DND-41 (cell line): ENCODE measurements at regions not wholly inside any gene's neighbourhood (a gene's known extent, or its start where the extent isn't known, plus 50 kb on each side); places are given as distances from the start of the nearest gene placed in this dataset.

Source experiments
- ATAC-seq: fragments of 200-7000 bp; cut with Tn5 transposase; 3 replicates; pipeline ENCODE4 v1.9.1; 2021; ENCODE audit warnings: low read depth; ENCODE audit not compliant: insufficient read depth
- DNase-seq: peaks from one replicate; pipeline ENCODE4 v3.0.0-alpha.2; 2020
- H2AFZ ChIP-seq: 2 replicates; pipeline ENCODE4 v1.6.0; 2012; ENCODE audit warnings: low read depth, low read length
- H3K27ac ChIP-seq: 2 replicates; pipeline ENCODE4 v1.5.1; 2012; ENCODE audit warnings: low read length, inconsistent platforms
- H3K27me3 ChIP-seq: fragments of 200-600 bp; sonication (generic); 2 replicates; pipeline ENCODE4 v1.6.0; 2012; ENCODE audit warnings: low read length, mild to moderate bottlenecking, inconsistent platforms; ENCODE audit not compliant: insufficient read depth, poor library complexity
- H3K36me3 ChIP-seq: 2 replicates; pipeline ENCODE4 v1.5.1; 2012; ENCODE audit warnings: low read length, inconsistent platforms; ENCODE audit not compliant: insufficient read depth
- H3K4me1 ChIP-seq: 2 replicates; pipeline ENCODE4 v1.5.1; 2012; ENCODE audit warnings: mild to moderate bottlenecking, low read length; ENCODE audit not compliant: insufficient read depth
- H3K4me2 ChIP-seq: 2 replicates; pipeline ENCODE4 v1.6.0; 2012; ENCODE audit warnings: mild to moderate bottlenecking, moderate library complexity, low read length, inconsistent platforms; ENCODE audit not compliant: insufficient read depth
- H3K4me3 ChIP-seq, 2 experiments: fragments of 200-600 bp in 1 of 2; shearing (Covaris generic) in 1 of 2; 2 replicates each; pipeline ENCODE4 v1.5.1; 2012 to 2016; ENCODE audit warnings: inconsistent platforms in 2 of 2, low read length in 2 of 2, mild to moderate bottlenecking in 2 of 2, low read depth in 1 of 2, moderate library complexity in 1 of 2
- H3K79me2 ChIP-seq: 2 replicates; pipeline ENCODE4 v1.6.0; 2012; ENCODE audit warnings: low read length, inconsistent platforms; ENCODE audit not compliant: insufficient read depth
- H3K9ac ChIP-seq: 2 replicates; pipeline ENCODE4 v1.6.0; 2012; ENCODE audit warnings: low read depth, mild to moderate bottlenecking, inconsistent platforms, low read length, moderate library complexity
- H3K9me3 ChIP-seq: 2 replicates; pipeline ENCODE4 v1.5.1; 2012; ENCODE audit warnings: low read length, moderate library complexity, mild to moderate bottlenecking, inconsistent platforms; ENCODE audit not compliant: insufficient read depth, severe bottlenecking
- H4K20me1 ChIP-seq: 2 replicates; pipeline ENCODE4 v1.6.0; 2012; ENCODE audit warnings: low read length; ENCODE audit not compliant: insufficient read depth
- EZH2 ChIP-seq: IDR thresholded peaks from 3 replicates; pipeline ENCODE4 v1.6.1; 2012; ENCODE audit warnings: borderline replicate concordance, low read depth, mild to moderate bottlenecking, moderate library complexity, low read length, inconsistent platforms; ENCODE audit not compliant: severe bottlenecking
- TF ChIP-seq, protein P1 (sequence below): IDR thresholded peaks from 2 replicates; pipeline ENCODE4 v1.5.1; 2012; ENCODE audit warnings: borderline replicate concordance, low read length, moderate library complexity, mild to moderate bottlenecking; ENCODE audit not compliant: poor library complexity, severe bottlenecking; ENCODE audit errors: extremely low read depth

DNA sequence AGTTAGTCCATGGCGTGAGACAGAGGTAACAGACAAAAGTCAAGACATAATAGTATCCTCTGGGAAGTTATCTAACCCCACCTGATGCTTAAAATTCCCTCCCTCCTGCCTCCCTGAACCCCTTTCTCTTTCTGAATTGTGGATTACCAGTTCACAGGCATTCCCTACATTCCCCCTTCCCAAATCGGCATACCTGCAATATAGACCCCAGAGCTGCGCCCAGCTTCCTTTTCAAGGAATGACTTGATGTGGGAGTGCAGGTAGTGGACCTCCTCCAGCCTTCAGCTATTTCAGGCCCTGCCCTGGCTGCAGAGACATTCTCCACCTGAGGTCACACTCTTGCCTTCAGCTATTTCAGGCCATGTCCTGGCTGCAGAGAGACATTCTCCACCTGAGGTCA lies 111.1 kb upstream of the KLF7 start:
- no peaks in the 10 kb centered on the region for H3K36me3 ChIP-seq
- no peak overlapping the region for H3K4me3 ChIP-seq
- DNase-seq (no peak), ATAC-seq (no peak)
- H4K20me1 ChIP-seq, result no peaks in the 10 kb centered on the region
- no peaks in the 10 kb centered on the region for H3K27me3 ChIP-seq
- no peak overlapping the region for H3K27ac ChIP-seq
- H3K4me1 ChIP-seq, result no peaks in the 10 kb centered on the region
- H3K4me2 ChIP-seq, result no peak overlapping the region
- TF ChIP-seq, protein P1, sequence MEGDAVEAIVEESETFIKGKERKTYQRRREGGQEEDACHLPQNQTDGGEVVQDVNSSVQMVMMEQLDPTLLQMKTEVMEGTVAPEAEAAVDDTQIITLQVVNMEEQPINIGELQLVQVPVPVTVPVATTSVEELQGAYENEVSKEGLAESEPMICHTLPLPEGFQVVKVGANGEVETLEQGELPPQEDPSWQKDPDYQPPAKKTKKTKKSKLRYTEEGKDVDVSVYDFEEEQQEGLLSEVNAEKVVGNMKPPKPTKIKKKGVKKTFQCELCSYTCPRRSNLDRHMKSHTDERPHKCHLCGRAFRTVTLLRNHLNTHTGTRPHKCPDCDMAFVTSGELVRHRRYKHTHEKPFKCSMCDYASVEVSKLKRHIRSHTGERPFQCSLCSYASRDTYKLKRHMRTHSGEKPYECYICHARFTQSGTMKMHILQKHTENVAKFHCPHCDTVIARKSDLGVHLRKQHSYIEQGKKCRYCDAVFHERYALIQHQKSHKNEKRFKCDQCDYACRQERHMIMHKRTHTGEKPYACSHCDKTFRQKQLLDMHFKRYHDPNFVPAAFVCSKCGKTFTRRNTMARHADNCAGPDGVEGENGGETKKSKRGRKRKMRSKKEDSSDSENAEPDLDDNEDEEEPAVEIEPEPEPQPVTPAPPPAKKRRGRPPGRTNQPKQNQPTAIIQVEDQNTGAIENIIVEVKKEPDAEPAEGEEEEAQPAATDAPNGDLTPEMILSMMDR, result no peak
- TF ChIP-seq EZH2, result no peak
- H3K79me2 ChIP-seq, result no peaks in the 10 kb centered on the region
- no peaks in the 10 kb centered on the region for H3K9me3 ChIP-seq
- H3K9ac ChIP-seq, result no peak overlapping the region
- H2AFZ ChIP-seq, result no peak overlapping the region

DNA sequence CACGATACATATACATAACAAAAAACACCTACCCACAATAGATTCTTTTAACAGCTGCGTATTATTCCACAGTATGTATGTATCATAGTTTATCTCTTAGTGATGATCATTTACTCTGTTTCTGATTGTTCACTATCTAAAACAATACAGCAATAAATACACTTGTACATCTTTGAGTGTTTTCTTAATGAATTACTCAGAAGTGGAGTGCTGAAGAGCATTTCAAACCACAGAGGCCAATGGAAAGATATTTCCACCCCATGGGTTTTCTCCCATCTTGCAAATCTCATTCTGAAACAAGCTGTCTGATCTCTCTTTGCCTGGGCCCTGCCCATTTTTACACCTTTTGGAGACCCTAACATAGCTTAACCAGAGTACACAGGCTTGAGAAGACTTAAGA lies 113.8 kb upstream of the KLF7 start:
- H3K4me2 ChIP-seq, result no peak overlapping the region
- no peaks in the 10 kb centered on the region for H3K27me3 ChIP-seq
- TF ChIP-seq, protein P1, result no peak
- TF ChIP-seq EZH2, result no peak
- no peak overlapping the region for H3K27ac ChIP-seq
- H4K20me1 ChIP-seq, result no peaks in the 10 kb centered on the region
- no peak for DNase-seq
- H3K36me3 ChIP-seq, result no peaks in the 10 kb centered on the region
- H3K9ac ChIP-seq, result no peak overlapping the region
- no peaks in the 10 kb centered on the region for H3K4me1 ChIP-seq
- H2AFZ ChIP-seq, result no peak overlapping the region
- no peaks in the 10 kb centered on the region for H3K79me2 ChIP-seq
- ATAC-seq, result no peak
- H3K9me3 ChIP-seq, result no peaks in the 10 kb centered on the region
- H3K4me3 ChIP-seq, result no peak overlapping the region

DNA sequence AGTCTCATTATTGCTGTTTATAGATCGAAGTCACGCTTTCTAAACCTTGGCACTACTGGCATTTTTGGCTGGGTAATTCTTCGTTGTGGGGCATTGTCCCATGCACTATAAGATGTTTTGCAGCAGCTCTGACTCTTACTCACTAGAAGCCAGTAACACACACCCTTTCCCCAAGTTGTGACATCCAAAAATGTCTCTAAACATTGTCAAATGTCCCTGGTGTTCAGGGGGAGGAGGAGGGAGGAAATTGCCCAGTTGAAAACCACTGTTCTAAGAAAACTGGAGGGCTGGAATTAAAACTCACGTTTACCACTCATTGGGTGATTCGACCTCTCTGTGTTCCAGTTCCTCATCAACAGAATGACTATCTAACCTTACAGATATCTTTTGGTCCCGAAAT lies 115.7 kb upstream of the KLF7 start:
- DNase-seq (no peak), ATAC-seq (no peak)
- TF ChIP-seq EZH2, result no peak
- TF ChIP-seq, protein P1, result no peak
- Histone ChIP-seq H3K27me3 (no peaks in the 10 kb centered on the region), H3K36me3 (no peaks in the 10 kb centered on the region), H3K4me3 (no peak overlapping the region), H2AFZ (no peak overlapping the region), H3K79me2 (no peaks in the 10 kb centered on the region), H3K4me1 (no peaks in the 10 kb centered on the region), H3K4me2 (no peak overlapping the region), H4K20me1 (no peaks in the 10 kb centered on the region), H3K9me3 (no peaks in the 10 kb centered on the region), H3K9ac (no peak overlapping the region), H3K27ac (no peak overlapping the region)

DNA sequence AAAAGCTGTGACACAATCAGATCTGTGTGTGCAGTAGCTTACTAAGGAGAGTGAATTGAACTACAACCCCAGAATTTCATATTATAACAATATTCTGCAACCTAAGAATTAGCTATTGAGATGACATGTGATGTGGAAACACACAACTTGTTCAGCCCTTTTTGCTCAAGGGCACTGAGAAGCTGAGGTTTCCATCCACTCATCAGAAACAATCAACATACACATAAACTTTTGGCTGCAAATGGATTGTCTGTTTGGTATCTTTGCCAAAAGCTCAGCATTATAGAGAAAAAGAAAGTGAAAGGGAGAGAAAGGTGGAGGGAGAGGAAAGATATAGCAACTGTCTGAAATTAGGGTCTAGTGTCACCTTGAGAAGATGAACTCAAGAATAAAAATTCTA lies 117.2 kb upstream of the KLF7 start:
- ATAC-seq (no peak), DNase-seq (no peak)
- H3K79me2 ChIP-seq, result no peaks in the 10 kb centered on the region
- H3K9ac ChIP-seq, result no peak overlapping the region
- no peaks in the 10 kb centered on the region for H3K4me1 ChIP-seq
- H4K20me1 ChIP-seq, result no peaks in the 10 kb centered on the region
- no peak overlapping the region for H3K4me3 ChIP-seq
- H3K27ac ChIP-seq, result no peak overlapping the region
- no peak overlapping the region for H3K4me2 ChIP-seq
- H2AFZ ChIP-seq, result no peak overlapping the region
- no peaks in the 10 kb centered on the region for H3K9me3 ChIP-seq
- TF ChIP-seq, protein P1, result no peak
- no peak for TF ChIP-seq EZH2
- H3K36me3 ChIP-seq, result no peaks in the 10 kb centered on the region
- no peaks in the 10 kb centered on the region for H3K27me3 ChIP-seq
